Kidney epithelial cell (primary cell): ENCODE measurements at regions not wholly inside any gene's neighbourhood (a gene's known extent, or its start where the extent isn't known, plus 50 kb on each side); places are given as distances from the start of the nearest gene placed in this dataset.

ENCODE experiments used
- DNase-seq: peaks from one replicate; pipeline ENCODE4 v3.0.0-alpha.2; 2010; ENCODE audit warnings: low read depth
- H3K27me3 ChIP-seq: 2 replicates; pipeline ENCODE4 v1.6.0; 2011; ENCODE audit warnings: low read length; ENCODE audit not compliant: control insufficient read depth, insufficient read depth
- H3K36me3 ChIP-seq: 2 replicates; pipeline ENCODE4 v1.5.1; 2011; ENCODE audit warnings: low read length; ENCODE audit not compliant: control insufficient read depth, insufficient read depth
- H3K4me3 ChIP-seq: 2 replicates; pipeline ENCODE4 v1.5.1; 2011; ENCODE audit warnings: low read depth, mild to moderate bottlenecking, control low read depth, low read length
- CTCF ChIP-seq: IDR thresholded peaks from 2 replicates; pipeline ENCODE4 v1.5.1; 2011; ENCODE audit warnings: mild to moderate bottlenecking, moderate library complexity, low read length, control low read depth, inconsistent platforms; ENCODE audit not compliant: insufficient read depth, poor library complexity, severe bottlenecking

- no peaks in the 10 kb centered on the region for H3K36me3 ChIP-seq
- H3K27me3 ChIP-seq: no peaks in the 10 kb centered on the region
- H3K4me3 ChIP-seq: no peak overlapping the region
- TF ChIP-seq CTCF: no peak
- DNase-seq: no peak
These were observed 114.6 kb downstream of the TTC32 start for GRCh38 chr2:19787134-19787533.

- no peak overlapping the region for H3K4me3 ChIP-seq
- DNase-seq: no peak
- no peaks in the 10 kb centered on the region for H3K27me3 ChIP-seq
- H3K36me3 ChIP-seq: no peaks in the 10 kb centered on the region
- TF ChIP-seq CTCF: no peak
These were observed 115.2 kb downstream of the TTC32 start for GRCh38 chr2:19786408-19787058.

- H3K4me3 ChIP-seq: no peak overlapping the region
- H3K27me3 ChIP-seq: no peaks in the 10 kb centered on the region
- no peaks in the 10 kb centered on the region for H3K36me3 ChIP-seq
- DNase-seq: no peak
- no peak for TF ChIP-seq CTCF
These were observed 115.9 kb downstream of the TTC32 start for GRCh38 chr2:19785867-19786266.

GRCh38 chr2:19785447-19785846 lies 116.3 kb downstream of the TTC32 start:
- no peak for TF ChIP-seq CTCF
- DNase-seq: no peak
- H3K27me3 ChIP-seq: no peaks in the 10 kb centered on the region
- no peaks in the 10 kb centered on the region for H3K36me3 ChIP-seq
- H3K4me3 ChIP-seq: no peak overlapping the region

- no peak for TF ChIP-seq CTCF
- H3K36me3 ChIP-seq: no peaks in the 10 kb centered on the region
- no peaks in the 10 kb centered on the region for H3K27me3 ChIP-seq
- H3K4me3 ChIP-seq: no peak overlapping the region
- no peak for DNase-seq
These were observed 117.3 kb downstream of the TTC32 start for GRCh38 chr2:19784456-19784855.

- Histone ChIP-seq H3K4me3 (no peak overlapping the region), H3K27me3 (no peaks in the 10 kb centered on the region), H3K36me3 (no peaks in the 10 kb centered on the region)
- no peak for TF ChIP-seq CTCF
- DNase-seq: no peak
These were observed 117.8 kb downstream of the TTC32 start for GRCh38 chr2:19783935-19784334.
